ENCODE measurements at regions not wholly inside any gene's neighbourhood (a gene's known extent, or its start where the extent isn't known, plus 50 kb on each side); places are given as distances from the start of the nearest gene placed in this dataset.
"Not testable (repeated sequence)": the region's sequence is repeated elsewhere in the genome, so short reads cannot be mapped to it uniquely, and the experiment has no call there.

DNA sequence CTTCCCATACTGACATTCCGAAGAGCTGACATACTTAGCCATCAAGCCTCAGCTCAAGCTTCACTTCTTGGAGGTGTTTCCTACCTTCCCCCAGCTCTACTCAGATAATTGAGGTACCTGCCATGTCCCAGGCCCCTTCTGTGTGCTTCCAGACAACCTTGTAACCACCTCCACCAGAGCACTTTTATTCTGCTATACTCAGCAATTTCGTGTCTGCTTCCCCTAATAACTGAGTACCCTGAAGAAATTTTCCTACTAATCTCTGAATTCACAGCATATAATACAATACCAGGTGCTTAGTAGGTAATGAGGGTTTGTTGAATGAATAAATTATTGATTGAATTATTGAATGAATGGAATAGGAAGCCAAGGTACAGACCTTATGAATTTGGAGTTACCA, 605.5 kb downstream of the MID1IP1 start:
- DNase-seq (ENCODE audit: low spot score), result no peak

- no peak for DNase-seq (ENCODE audit: low spot score)
Observed at GRCh38 chrX:39409246-39409917, 608.1 kb downstream of the MID1IP1 start.

DNA sequence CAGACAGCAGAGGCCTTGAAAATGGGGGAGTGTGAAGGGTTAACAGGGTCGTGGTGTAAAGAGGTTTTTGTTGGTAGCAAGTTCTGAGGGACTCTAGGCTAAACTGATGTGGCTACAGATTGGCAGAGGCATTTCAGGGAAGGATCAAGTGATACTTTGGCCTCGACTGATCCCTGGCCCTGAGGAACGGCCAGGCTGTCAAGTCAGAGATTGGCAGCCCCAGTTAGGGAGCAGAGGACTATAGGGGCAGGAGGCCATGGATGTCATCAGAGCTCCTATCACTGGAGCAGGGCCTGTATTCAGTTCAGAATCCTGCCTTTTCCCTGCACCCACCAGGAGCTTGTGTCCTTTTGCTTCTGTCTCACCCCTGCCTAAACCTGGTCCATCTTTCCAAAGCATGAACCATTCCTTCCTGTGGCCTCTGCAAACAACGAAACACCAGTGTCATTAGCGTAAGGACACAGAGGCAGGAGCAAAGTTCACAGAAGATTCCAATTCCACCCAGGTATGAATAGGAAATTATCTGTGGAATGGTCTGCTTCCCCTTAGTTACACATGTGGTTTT, 613.1 kb downstream of the MID1IP1 start:
- no peak for DNase-seq (ENCODE audit: low spot score)

GRCh38 chrX:39416547-39417260, 615.4 kb downstream of the MID1IP1 start:
- no peak for DNase-seq (ENCODE audit: low spot score)

DNA sequence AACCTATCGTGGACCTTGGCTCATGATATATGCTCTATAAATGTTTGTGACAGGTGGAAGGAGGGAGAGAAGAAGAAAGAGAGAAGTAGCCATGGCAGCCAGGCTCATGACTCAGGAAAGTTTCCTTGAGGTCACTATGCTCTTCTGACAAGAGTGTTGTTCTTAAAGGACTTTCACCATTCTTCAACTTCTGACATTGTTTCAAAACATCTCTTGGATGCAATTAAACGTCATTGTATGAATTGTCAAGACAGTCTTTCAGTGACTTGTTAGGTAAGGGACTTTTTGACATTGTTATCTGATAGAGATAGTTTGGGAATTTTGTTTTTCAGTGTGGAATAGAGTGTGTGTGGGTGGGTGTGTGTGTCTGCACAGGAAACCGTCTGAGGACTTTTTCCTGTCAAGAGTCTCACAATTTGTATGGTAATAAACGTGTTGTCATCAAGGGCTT, 617.0 kb downstream of the MID1IP1 start:
- no peak for DNase-seq (ENCODE audit: low spot score)

GRCh38 chrX:39418731-39419638, 617.7 kb downstream of the MID1IP1 start:
- no peak for DNase-seq (ENCODE audit: low spot score)

DNA sequence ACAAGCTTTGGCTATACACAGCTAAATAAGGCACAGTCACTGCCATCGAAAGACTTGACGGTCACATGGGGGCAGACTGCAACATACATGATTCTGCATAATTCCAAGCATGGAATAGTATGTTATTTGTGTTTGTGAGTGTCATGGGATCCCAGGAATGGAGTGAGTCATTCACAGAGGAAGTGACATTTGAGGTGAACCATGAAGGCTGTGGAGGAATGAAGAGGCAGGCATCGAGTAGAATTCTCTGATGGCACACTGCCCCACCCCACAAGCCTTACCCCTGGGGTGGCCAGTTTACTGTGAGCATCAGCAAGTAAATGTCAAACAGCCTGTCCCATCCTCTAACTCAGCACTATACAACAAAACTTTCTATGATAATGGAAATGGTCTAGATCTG, 619.7 kb downstream of the MID1IP1 start:
- DNase-seq (ENCODE audit: low spot score), result no peak

- DNase-seq (ENCODE audit: low spot score), result no peak
Observed at GRCh38 chrX:39425124-39425806, 624.0 kb downstream of the MID1IP1 start.

- DNase-seq (ENCODE audit: low spot score), result no peak
Observed at GRCh38 chrX:39426101-39426500, 624.8 kb downstream of the MID1IP1 start.

GRCh38 chrX:39427492-39427891, 626.2 kb downstream of the MID1IP1 start:
- DNase-seq (ENCODE audit: low spot score), result no peak

DNA sequence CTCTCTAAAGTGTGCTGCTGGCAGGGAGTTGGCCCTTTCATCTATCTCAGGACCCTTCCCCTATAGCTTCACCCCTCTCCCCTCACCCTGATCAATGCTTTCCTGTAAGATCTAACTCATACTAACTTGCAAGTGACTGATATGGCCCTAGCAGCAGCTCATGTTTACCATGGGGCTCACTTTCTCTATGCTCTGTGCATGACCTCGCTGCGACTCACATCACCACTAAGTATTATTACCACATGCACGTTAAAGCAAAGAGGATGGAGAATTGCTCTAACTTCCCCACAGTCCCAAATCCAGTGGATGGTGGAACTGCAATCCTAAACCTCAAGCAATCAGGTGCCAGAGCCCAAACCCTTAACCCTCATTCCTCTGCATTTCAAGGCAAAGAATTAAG, 626.6 kb downstream of the MID1IP1 start:
- DNase-seq (ENCODE audit: low spot score), result no peak

DNA sequence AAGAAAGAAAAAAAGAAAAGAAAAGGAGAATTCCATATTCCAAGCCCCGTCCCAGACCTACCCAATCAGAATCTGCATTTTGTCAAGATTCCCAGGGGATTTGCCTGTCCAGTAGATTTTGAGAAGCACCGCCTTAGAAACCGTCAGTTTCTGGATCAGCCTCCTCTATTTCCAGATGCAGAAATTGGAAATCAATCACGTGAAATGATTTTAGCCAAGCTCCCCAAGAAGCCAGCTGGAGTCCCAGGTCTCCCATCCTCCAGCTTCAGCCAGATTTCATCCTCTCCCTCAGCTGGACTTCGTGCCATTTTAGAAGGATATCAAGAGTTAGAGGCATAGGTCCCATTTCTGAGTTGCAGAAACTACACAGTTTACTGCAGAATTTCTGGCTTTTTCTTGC, 629.3 kb downstream of the MID1IP1 start:
- DNase-seq (ENCODE audit: low spot score), result no peak

DNA sequence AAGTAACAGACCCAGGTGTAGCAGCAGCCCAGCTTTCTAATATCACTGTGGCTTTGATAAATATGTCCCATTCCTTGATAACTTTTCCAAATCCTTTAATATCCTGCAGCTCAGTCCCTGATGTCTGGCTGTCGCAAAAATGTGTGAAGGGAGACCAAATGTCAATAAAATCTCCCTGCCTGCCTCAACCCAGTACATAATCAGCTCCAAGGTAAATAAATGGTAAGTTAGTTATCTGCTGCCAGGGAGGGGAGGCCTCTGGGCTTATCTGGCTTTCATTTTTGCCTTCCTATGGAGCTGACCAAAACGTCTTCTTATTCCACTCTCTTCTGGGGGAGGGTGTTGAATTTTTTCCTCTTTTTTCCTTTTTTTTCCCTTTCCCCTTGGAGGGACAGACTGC, 630.6 kb downstream of the MID1IP1 start:
- no peak for DNase-seq (ENCODE audit: low spot score)

GRCh38 chrX:39434671-39435070, 633.4 kb downstream of the MID1IP1 start:
- DNase-seq (ENCODE audit: low spot score), result not testable (repeated sequence)

DNA sequence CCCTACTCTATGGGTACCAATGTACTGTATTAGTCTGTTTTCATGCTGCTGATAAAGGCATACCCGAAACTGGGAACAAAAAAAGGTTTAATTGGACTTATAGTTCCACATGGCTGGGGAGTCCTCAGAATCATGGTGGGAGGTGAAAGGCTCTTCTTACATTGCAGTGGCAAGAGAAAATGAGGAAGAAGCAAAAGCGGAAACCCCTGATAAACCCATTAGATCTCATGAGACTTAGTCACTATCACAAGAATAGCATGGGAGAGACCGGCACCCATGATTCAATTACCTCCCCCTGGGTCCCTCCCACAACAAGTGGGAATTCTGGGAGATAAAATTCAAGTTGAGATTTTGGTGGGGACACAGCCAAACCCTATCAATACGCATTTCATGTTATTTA, 635.3 kb downstream of the MID1IP1 start:
- not testable (repeated sequence) for DNase-seq (ENCODE audit: low spot score)

GRCh38 chrX:39437670-39438441, 636.6 kb downstream of the MID1IP1 start:
- no peak for DNase-seq (ENCODE audit: low spot score)

- DNase-seq (ENCODE audit: low spot score), result no peak
Observed at GRCh38 chrX:39438603-39439602, 637.6 kb downstream of the MID1IP1 start.

GRCh38 chrX:39439906-39440798, 638.9 kb downstream of the MID1IP1 start:
- no peak for DNase-seq (ENCODE audit: low spot score)
